DND-41 (cell line): ENCODE measurements at regions not wholly inside any gene's neighbourhood (a gene's known extent, or its start where the extent isn't known, plus 50 kb on each side); places are given as distances from the start of the nearest gene placed in this dataset.

ENCODE experiments used
- EZH2 ChIP-seq: IDR thresholded peaks from 3 replicates; pipeline ENCODE4 v1.6.1; 2012; ENCODE audit warnings: borderline replicate concordance, low read depth, mild to moderate bottlenecking, moderate library complexity, low read length, inconsistent platforms; ENCODE audit not compliant: severe bottlenecking
- TF ChIP-seq, protein P1 (sequence below): IDR thresholded peaks from 2 replicates; pipeline ENCODE4 v1.5.1; 2012; ENCODE audit warnings: borderline replicate concordance, low read length, moderate library complexity, mild to moderate bottlenecking; ENCODE audit not compliant: poor library complexity, severe bottlenecking; ENCODE audit errors: extremely low read depth

- TF ChIP-seq, protein P1, sequence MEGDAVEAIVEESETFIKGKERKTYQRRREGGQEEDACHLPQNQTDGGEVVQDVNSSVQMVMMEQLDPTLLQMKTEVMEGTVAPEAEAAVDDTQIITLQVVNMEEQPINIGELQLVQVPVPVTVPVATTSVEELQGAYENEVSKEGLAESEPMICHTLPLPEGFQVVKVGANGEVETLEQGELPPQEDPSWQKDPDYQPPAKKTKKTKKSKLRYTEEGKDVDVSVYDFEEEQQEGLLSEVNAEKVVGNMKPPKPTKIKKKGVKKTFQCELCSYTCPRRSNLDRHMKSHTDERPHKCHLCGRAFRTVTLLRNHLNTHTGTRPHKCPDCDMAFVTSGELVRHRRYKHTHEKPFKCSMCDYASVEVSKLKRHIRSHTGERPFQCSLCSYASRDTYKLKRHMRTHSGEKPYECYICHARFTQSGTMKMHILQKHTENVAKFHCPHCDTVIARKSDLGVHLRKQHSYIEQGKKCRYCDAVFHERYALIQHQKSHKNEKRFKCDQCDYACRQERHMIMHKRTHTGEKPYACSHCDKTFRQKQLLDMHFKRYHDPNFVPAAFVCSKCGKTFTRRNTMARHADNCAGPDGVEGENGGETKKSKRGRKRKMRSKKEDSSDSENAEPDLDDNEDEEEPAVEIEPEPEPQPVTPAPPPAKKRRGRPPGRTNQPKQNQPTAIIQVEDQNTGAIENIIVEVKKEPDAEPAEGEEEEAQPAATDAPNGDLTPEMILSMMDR: no peak
- TF ChIP-seq EZH2: no peak
These were observed 73.8 kb upstream of the MANEA start for GRCh38 chr6:95503568-95503967.
